ENCODE measurements at regions not wholly inside any gene's neighbourhood (a gene's known extent, or its start where the extent isn't known, plus 50 kb on each side); places are given as distances from the start of the nearest gene placed in this dataset.

- POLR2A ChIA-PET: no interaction called here
- Mint-ChIP-seq H3K4me1 (peaks cover 9% of the 10 kb centered on the region), H3K27ac (no peak overlapping the region), H3K9me3 (no peaks in the 10 kb centered on the region), H3K27me3 (ENCODE audit: low read depth) (no peaks in the 10 kb centered on the region), H3K4me3 (no peak overlapping the region), H3K36me3 (peaks cover 4% of the 10 kb centered on the region)
- no peak for ATAC-seq
- DNase-seq (ENCODE audit: low spot score): no peak
- CTCF ChIA-PET: interaction anchor here (1.0 to 1.1 kb wide), 2 partner anchors 11 to 154 kb away, joined by 3 read pairs; no protein-coding TSS in a partner anchor
- TF ChIP-seq, protein P1, sequence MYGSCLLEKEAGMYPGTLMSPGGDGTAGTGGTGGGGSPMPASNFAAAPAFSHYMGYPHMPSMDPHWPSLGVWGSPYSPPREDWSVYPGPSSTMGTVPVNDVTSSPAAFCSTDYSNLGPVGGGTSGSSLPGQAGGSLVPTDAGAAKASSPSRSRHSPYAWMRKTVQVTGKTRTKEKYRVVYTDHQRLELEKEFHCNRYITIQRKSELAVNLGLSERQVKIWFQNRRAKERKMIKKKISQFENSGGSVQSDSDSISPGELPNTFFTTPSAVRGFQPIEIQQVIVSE (CRISPR knock-in tag; IDR thresholded peaks at IDR 0.05; ENCODE audit: borderline replicate concordance): no peak
- TF ChIP-seq AFF4 (CRISPR knock-in tag; IDR thresholded peaks at IDR 0.05; ENCODE audit: borderline replicate concordance) (no peak), KAT7 (CRISPR knock-in tag; IDR thresholded peaks at IDR 0.05; ENCODE audit: borderline replicate concordance) (no peak), ZNF232 (CRISPR knock-in tag; IDR thresholded peaks at IDR 0.05) (no peak), ZNF396 (CRISPR knock-in tag; IDR thresholded peaks at IDR 0.05; ENCODE audit: borderline replicate concordance) (no peak), GTF2I (CRISPR knock-in tag; conservative IDR thresholded peaks at IDR 0.05) (no peak), GRHL2 (CRISPR knock-in tag; IDR thresholded peaks at IDR 0.05; ENCODE audit: insufficient replicate concordance, severe bottlenecking) (no peak)
- TF ChIP-seq, protein P2, sequence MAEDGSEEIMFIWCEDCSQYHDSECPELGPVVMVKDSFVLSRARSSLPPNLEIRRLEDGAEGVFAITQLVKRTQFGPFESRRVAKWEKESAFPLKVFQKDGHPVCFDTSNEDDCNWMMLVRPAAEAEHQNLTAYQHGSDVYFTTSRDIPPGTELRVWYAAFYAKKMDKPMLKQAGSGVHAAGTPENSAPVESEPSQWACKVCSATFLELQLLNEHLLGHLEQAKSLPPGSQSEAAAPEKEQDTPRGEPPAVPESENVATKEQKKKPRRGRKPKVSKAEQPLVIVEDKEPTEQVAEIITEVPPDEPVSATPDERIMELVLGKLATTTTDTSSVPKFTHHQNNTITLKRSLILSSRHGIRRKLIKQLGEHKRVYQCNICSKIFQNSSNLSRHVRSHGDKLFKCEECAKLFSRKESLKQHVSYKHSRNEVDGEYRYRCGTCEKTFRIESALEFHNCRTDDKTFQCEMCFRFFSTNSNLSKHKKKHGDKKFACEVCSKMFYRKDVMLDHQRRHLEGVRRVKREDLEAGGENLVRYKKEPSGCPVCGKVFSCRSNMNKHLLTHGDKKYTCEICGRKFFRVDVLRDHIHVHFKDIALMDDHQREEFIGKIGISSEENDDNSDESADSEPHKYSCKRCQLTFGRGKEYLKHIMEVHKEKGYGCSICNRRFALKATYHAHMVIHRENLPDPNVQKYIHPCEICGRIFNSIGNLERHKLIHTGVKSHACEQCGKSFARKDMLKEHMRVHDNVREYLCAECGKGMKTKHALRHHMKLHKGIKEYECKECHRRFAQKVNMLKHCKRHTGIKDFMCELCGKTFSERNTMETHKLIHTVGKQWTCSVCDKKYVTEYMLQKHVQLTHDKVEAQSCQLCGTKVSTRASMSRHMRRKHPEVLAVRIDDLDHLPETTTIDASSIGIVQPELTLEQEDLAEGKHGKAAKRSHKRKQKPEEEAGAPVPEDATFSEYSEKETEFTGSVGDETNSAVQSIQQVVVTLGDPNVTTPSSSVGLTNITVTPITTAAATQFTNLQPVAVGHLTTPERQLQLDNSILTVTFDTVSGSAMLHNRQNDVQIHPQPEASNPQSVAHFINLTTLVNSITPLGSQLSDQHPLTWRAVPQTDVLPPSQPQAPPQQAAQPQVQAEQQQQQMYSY (CRISPR knock-in tag; IDR thresholded peaks at IDR 0.05): no peak
- TF ChIP-seq, protein P3, sequence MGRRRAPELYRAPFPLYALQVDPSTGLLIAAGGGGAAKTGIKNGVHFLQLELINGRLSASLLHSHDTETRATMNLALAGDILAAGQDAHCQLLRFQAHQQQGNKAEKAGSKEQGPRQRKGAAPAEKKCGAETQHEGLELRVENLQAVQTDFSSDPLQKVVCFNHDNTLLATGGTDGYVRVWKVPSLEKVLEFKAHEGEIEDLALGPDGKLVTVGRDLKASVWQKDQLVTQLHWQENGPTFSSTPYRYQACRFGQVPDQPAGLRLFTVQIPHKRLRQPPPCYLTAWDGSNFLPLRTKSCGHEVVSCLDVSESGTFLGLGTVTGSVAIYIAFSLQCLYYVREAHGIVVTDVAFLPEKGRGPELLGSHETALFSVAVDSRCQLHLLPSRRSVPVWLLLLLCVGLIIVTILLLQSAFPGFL (CRISPR knock-in tag; IDR thresholded peaks at IDR 0.05; ENCODE audit: borderline replicate concordance): no peak
These were observed 169.6 kb downstream of the SLC24A2 start for GRCh38 chr9:19619221-19619620.

GRCh38 chr9:19618816-19619215 lies 170.0 kb downstream of the SLC24A2 start:
- H3K36me3 Mint-ChIP-seq: peaks cover 4% of the 10 kb centered on the region
- no peak for TF ChIP-seq ZNF416 (CRISPR knock-in tag; IDR thresholded peaks at IDR 0.05)
- TF ChIP-seq ZNF121 (CRISPR knock-in tag; IDR thresholded peaks at IDR 0.05): no peak
- TF ChIP-seq ZMAT4 (CRISPR knock-in tag; IDR thresholded peaks at IDR 0.05): no peak
- TF ChIP-seq ZNF671 (CRISPR knock-in tag; IDR thresholded peaks at IDR 0.05): no peak
- TF ChIP-seq JAZF1 (CRISPR knock-in tag; IDR thresholded peaks at IDR 0.05): no peak
- no peak for TF ChIP-seq ATF3 (CRISPR knock-in tag; conservative IDR thresholded peaks at IDR 0.05)
- no peak for TF ChIP-seq ZNF138 (CRISPR knock-in tag; conservative IDR thresholded peaks at IDR 0.05)
- TF ChIP-seq ARID4B (CRISPR knock-in tag; IDR thresholded peaks at IDR 0.05; ENCODE audit: borderline replicate concordance): no peak
- no peak for TF ChIP-seq SOX15 (CRISPR knock-in tag; IDR thresholded peaks at IDR 0.05)
- no peak for TF ChIP-seq HMGA2 (CRISPR knock-in tag; IDR thresholded peaks at IDR 0.05)

More at GRCh38 chr9:19618816-19619215, 170.0 kb downstream of the SLC24A2 start:
- Mint-ChIP-seq H3K4me1 (peaks cover 9% of the 10 kb centered on the region), H3K27me3 (ENCODE audit: low read depth) (no peaks in the 10 kb centered on the region), H3K9me3 (no peaks in the 10 kb centered on the region), H3K4me3 (no peak overlapping the region), H3K27ac (no peak overlapping the region)
- ChIA-PET CTCF (interaction anchor here (1.0 to 2.3 kb wide), 3 partner anchors 11 to 154 kb away, joined by 3 to 9 read pairs (median 3); no protein-coding TSS in a partner anchor), POLR2A (no interaction called here)
- DNase-seq (ENCODE audit: low spot score) (no peak), ATAC-seq (no peak)

All from WTC11 (cell line).